ENCODE measurements at regions not wholly inside any gene's neighbourhood (a gene's known extent, or its start where the extent isn't known, plus 50 kb on each side); places are given as distances from the start of the nearest gene placed in this dataset.

GRCh38 chr15:25619076-25619475 lies 180.3 kb upstream of the UBE3A start:
- TF ChIP-seq POLR2A (IDR thresholded peaks at IDR 0.05) (no peak), CTCF (IDR thresholded peaks at IDR 0.05) (no peak)

Measured in Peyer's patch (tissue), 4 donors.